Loucy (cell line): ENCODE measurements at regions not wholly inside any gene's neighbourhood (a gene's known extent, or its start where the extent isn't known, plus 50 kb on each side); places are given as distances from the start of the nearest gene placed in this dataset.

Source experiments
- CTCF ChIP-seq: fragments of 200-600 bp; sonication (generic); conservative IDR thresholded peaks from 2 replicates; pipeline ENCODE4 v1.5.1; 2014; ENCODE audit warnings: mild to moderate bottlenecking, antibody characterized with exemption, low read length
- EZH2phosphoT487 ChIP-seq: fragments of 200-600 bp; IDR thresholded peaks from 2 replicates; pipeline ENCODE4 v1.6.1; 2018; ENCODE audit warnings: antibody characterized with exemption, mild to moderate bottlenecking, moderate library complexity, borderline replicate concordance

GRCh38 chr3:66625505-66626216, 124.8 kb upstream of the LRIG1 start:
- TF ChIP-seq EZH2phosphoT487 = no peak
- no peak for TF ChIP-seq CTCF
